Endothelial cell of umbilical vein (primary cell): ENCODE measurements at regions not wholly inside any gene's neighbourhood (a gene's known extent, or its start where the extent isn't known, plus 50 kb on each side); places are given as distances from the start of the nearest gene placed in this dataset.

Experiments
- BruUV-seq: library from RNA; stranded (reverse); fragments of 400-500 nt; replicated peaks from 2 replicates; lab custom pipeline; 2021; lab: Mats Ljungman, UMichigan
- CTCF ChIA-PET: fragments of 300-600, 350-600 bp; sonication (Branson Sonifier 250); formaldehyde crosslinking; loops from one replicate; lab custom pipeline; 2021; ENCODE audit warnings: antibody characterized with exemption, inconsistent platforms; lab: Charles Lee
- POLR2A ChIA-PET: fragments of 300-600, 350-600 bp; sonication (Branson Sonifier 250); formaldehyde crosslinking; loops from one replicate; lab custom pipeline; 2021; ENCODE audit warnings: antibody characterized with exemption, inconsistent platforms; lab: Charles Lee
- DNase-seq: peaks from one replicate; pipeline ENCODE4 v3.0.0-alpha.2; 2011; ENCODE audit warnings: low read depth, low spot score
- FAIRE-seq: peaks from 2 replicates; lab custom pipeline; 2011; peaks lifted over from hg19 to GRCh38; lab: Jason Lieb, UNC
- H2AFZ ChIP-seq: 2 replicates; pipeline ENCODE4 v1.6.0; 2012; ENCODE audit warnings: low read depth, low read length, control low read depth, inconsistent platforms
- H3K27ac ChIP-seq: 2 replicates; pipeline ENCODE4 v1.5.1; 2011; ENCODE audit warnings: low read depth, mild to moderate bottlenecking, control low read depth, low read length, moderate library complexity; ENCODE audit not compliant: insufficient read depth
- H3K27me3 ChIP-seq, 2 experiments: 2 replicates each; pipeline versions ENCODE4 v1.6.0 to v1.6.1; 2011; ENCODE audit warnings: low read length in 2 of 2, mixed read lengths in 1 of 2; ENCODE audit not compliant: control insufficient read depth in 2 of 2, insufficient read depth in 2 of 2
- H3K36me3 ChIP-seq, 2 experiments: 2 replicates in 1 of 2; 3 replicates in 1 of 2; pipeline ENCODE4 v1.5.1; 2011; ENCODE audit warnings: low read length in 2 of 2, mild to moderate bottlenecking in 1 of 2, moderate library complexity in 1 of 2; ENCODE audit not compliant: control insufficient read depth in 2 of 2, insufficient read depth in 2 of 2; ENCODE audit errors: extremely low read depth in 1 of 2
- H3K4me1 ChIP-seq: 3 replicates; pipeline ENCODE4 v1.5.1; 2011; ENCODE audit warnings: mild to moderate bottlenecking, low read length; ENCODE audit not compliant: control insufficient read depth, insufficient read depth; ENCODE audit errors: extremely low read depth
- H3K4me2 ChIP-seq: 2 replicates; pipeline ENCODE4 v1.6.1; 2011; ENCODE audit warnings: low read length, control low read depth, mixed read lengths; ENCODE audit not compliant: insufficient read depth
- H3K4me3 ChIP-seq, 3 experiments: fragments of 200-600 bp in 1 of 3; sonication (generic), shearing (Covaris generic) in 1 of 3; replicated peaks in 1 of 3; 2 replicates each; pipeline ENCODE4 v1.5.1; 2011 to 2016; ENCODE audit warnings: control low read depth in 3 of 3, low read length in 3 of 3, mild to moderate bottlenecking in 2 of 3, inconsistent platforms in 1 of 3, low read depth in 1 of 3, moderate library complexity in 1 of 3; ENCODE audit not compliant: insufficient read depth in 1 of 3
- H3K79me2 ChIP-seq: 2 replicates; pipeline ENCODE4 v1.6.0; 2012; ENCODE audit warnings: low read length, inconsistent platforms; ENCODE audit not compliant: control insufficient read depth, insufficient read depth
- H3K9ac ChIP-seq: replicated peaks from 2 replicates; pipeline ENCODE3; 2011; ENCODE audit warnings: low read length, control low read depth; ENCODE audit not compliant: insufficient read depth; ENCODE audit errors: extremely low read depth
- H3K9me1 ChIP-seq: replicated peaks from 3 replicates; pipeline ENCODE4 v1.6.0; 2011; ENCODE audit warnings: mild to moderate bottlenecking, low read length; ENCODE audit not compliant: control insufficient read depth, insufficient read depth; ENCODE audit errors: extremely low read depth
- H3K9me3 ChIP-seq: replicated peaks from 2 replicates; pipeline ENCODE4 v1.5.1; 2012; ENCODE audit warnings: low read length, inconsistent platforms; ENCODE audit not compliant: control insufficient read depth, insufficient read depth
- H4K20me1 ChIP-seq: replicated peaks from 2 replicates; pipeline ENCODE3; 2011; ENCODE audit warnings: mild to moderate bottlenecking, low read length; ENCODE audit not compliant: control insufficient read depth, insufficient read depth; ENCODE audit errors: extremely low read depth
- FOS ChIP-seq: IDR thresholded peaks from 2 replicates; pipeline ENCODE4 v1.6.1; 2011; ENCODE audit warnings: mild to moderate bottlenecking, low read length, moderate library complexity, borderline replicate concordance; ENCODE audit not compliant: insufficient read depth
- GATA2 ChIP-seq: IDR thresholded peaks from 2 replicates; pipeline ENCODE4 v1.7.0; 2011; ENCODE audit warnings: low read depth, mild to moderate bottlenecking, moderate library complexity, mixed read lengths, low read length; ENCODE audit not compliant: insufficient read length, insufficient read depth
- JUN ChIP-seq: IDR thresholded peaks from 2 replicates; pipeline ENCODE4 v1.6.1; 2011; ENCODE audit warnings: borderline replicate concordance, low read depth; ENCODE audit not compliant: insufficient read length, insufficient read depth
- MYC ChIP-seq: IDR thresholded peaks from one replicate; pipeline ENCODE4 v1.6.1; 2011; ENCODE audit warnings: mild to moderate bottlenecking, low read depth, low read length
- POLR2AphosphoS5 ChIP-seq: IDR thresholded peaks from 2 replicates; pipeline ENCODE4 v1.6.1; 2012; ENCODE audit warnings: low read depth, mild to moderate bottlenecking, control low read depth, low read length, moderate library complexity; ENCODE audit not compliant: insufficient read depth
- dilution Hi-C: fragments of 300-500 bp; cut with MboI; formaldehyde crosslinking; loops from one replicate; pipeline ENCODE4 v1.15.0; 2019; ENCODE audit warnings: low sequenced_read_pairs; ENCODE audit not compliant: extremely low pct_ligation_motif_present
- intact Hi-C: fragments of 100-400 bp; cut with micrococcal nuclease; formaldehyde crosslinking; loops from one replicate; pipeline ENCODE4 v1.10.0; 2022

DNA sequence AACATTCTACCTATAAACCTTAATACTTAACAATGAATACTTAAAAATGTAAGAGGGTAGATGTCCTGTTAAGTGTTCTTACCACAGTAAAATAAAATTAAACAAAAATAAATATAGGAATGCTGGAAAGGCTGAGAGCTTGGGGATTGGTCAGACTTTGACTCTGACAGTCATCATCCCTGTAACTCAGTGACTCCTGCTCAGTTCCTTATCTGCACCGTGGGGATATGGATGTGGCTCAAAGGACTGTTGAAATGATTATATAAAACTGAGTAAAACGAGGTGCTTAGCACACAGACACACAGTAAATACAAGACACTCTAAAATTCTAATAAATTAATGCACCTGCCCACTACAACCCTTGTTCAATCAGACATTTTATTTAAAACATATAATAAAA, 338.6 kb downstream of the TMEM114 start:
- Histone ChIP-seq H3K27me3 (no peaks in the 10 kb centered on the region), H3K4me1 (no peaks in the 10 kb centered on the region)
- intact Hi-C loops, result no loop called here

DNA sequence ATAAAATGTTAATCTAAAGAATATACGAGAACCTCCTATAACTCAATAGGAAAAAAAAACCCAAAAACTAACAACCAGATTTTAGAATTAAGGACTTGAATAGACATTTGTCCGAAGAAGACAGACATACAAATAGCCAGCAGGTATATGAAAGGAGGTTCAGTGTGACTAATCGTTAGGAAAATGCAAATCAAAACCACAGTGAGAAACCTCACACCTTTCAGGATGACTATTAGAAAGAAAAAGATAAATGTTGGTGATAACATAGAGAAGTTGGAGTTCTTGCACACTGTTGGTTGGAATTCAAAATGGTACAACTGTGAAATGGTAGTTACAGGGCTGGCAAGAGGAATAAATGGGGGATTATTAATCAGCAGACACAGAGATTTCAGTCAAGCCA, 339.0 kb downstream of the TMEM114 start:
- no peak for FAIRE-seq

More for the DNA sequence above, 338.6 kb downstream of the TMEM114 start:
- Histone ChIP-seq H3K9me1 (no peaks in the 10 kb centered on the region), H3K27ac (no peak overlapping the region), H3K9me3 (no peaks in the 10 kb centered on the region), H2AFZ (no peak overlapping the region), H3K4me3 (no peak overlapping the region), H3K36me3 (no peaks in the 10 kb centered on the region), H3K4me2 (no peak overlapping the region), H3K79me2 (no peaks in the 10 kb centered on the region), H3K9ac (no peak overlapping the region), H4K20me1 (no peaks in the 10 kb centered on the region)
- dilution Hi-C loops, result no loop called here
- DNase-seq (no peak), FAIRE-seq (no peak)
- TF ChIP-seq FOS (no peak), POLR2AphosphoS5 (no peak), GATA2 (no peak), MYC (no peak), JUN (no peak)
- no TSS peak for BruUV-seq
- ChIA-PET CTCF (no interaction called here), POLR2A (no interaction called here)

More for the DNA sequence above, 339.0 kb downstream of the TMEM114 start:
- no TSS peak for BruUV-seq
- Histone ChIP-seq H3K9ac (no peak overlapping the region), H3K9me3 (no peaks in the 10 kb centered on the region), H3K79me2 (no peaks in the 10 kb centered on the region), H3K27me3 (no peaks in the 10 kb centered on the region), H2AFZ (no peak overlapping the region), H3K9me1 (no peaks in the 10 kb centered on the region), H4K20me1 (no peaks in the 10 kb centered on the region), H3K27ac (no peak overlapping the region), H3K4me2 (no peak overlapping the region), H3K36me3 (no peaks in the 10 kb centered on the region), H3K4me1 (no peaks in the 10 kb centered on the region), H3K4me3 (no peak overlapping the region)
- dilution Hi-C loops (no loop called here), intact Hi-C loops (no loop called here)
- ChIA-PET CTCF (no interaction called here), POLR2A (no interaction called here)
- no peak for DNase-seq
- no peak for TF ChIP-seq JUN
- TF ChIP-seq GATA2, result no peak
- TF ChIP-seq POLR2AphosphoS5, result no peak
- TF ChIP-seq FOS, result no peak
- TF ChIP-seq MYC, result no peak
